ENCODE measurements at regions not wholly inside any gene's neighbourhood (a gene's known extent, or its start where the extent isn't known, plus 50 kb on each side); places are given as distances from the start of the nearest gene placed in this dataset.

DNA sequence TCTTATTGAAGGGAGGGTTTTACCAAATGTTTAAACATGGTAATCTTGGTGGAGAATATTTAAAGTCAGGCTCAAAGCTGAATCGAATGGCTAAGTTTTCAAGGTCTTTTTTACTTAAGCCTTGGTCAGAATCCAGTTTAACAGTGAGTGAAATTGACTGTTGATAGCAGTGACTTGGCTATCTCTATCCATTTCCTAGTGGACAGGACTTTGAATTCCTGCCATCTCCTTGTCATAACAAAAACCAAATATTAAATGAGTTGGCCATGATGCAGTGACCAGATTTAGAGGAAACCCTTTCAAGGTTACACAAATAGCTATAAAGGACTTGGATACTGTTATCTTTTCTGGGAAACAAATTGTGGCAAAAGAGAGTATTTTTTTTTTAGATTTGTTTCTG, 92.0 kb downstream of the JRKL start:
- H3K27ac ChIP-seq (ENCODE audit: low read depth, low read length): no peak overlapping the region

DNA sequence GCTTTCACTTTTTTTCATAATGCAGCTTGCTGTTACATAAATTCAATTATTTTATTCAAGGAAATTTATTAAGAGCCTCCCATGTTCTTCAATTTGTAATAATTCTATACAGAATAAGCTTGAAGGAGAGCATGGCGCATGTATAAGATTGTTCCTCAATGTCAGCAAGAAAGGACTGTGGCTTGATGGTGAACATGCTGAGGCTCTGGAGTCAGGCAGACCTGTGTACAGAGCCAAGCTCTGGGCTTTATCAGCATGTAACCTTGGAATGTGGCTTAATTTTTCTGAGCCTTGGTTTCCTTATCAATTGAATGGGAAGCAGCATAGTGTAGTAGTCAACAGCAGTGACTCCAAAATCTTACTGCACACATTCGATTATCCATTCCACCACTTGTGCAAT, 92.4 kb downstream of the JRKL start:
- Histone ChIP-seq H2AFZ (ENCODE audit: low read depth, low read length, severe bottlenecking) (no peak overlapping the region), H3K27ac (ENCODE audit: low read depth, low read length) (no peak overlapping the region), H3K27me3 (ENCODE audit: low read length) (no peaks in the 10 kb centered on the region), H3K4me3 (ENCODE audit: insufficient read depth, low read length, poor library complexity, severe bottlenecking) (no peak overlapping the region), H3K4me2 (ENCODE audit: low read depth, low read length, poor library complexity, severe bottlenecking) (no peak overlapping the region), H3K79me2 (ENCODE audit: insufficient read depth, low read length) (no peaks in the 10 kb centered on the region), H3K9me2 (replicated peaks; ENCODE audit: insufficient read depth, low read length) (no peaks in the 10 kb centered on the region), H3K36me3 (ENCODE audit: low read length) (no peaks in the 10 kb centered on the region), H4K20me1 (ENCODE audit: low read depth, low read length) (no peaks in the 10 kb centered on the region), H3K9me3 (ENCODE audit: insufficient read depth, low read length) (no peaks in the 10 kb centered on the region), H3K9ac (ENCODE audit: low read length) (no peak overlapping the region), H3F3A (ENCODE audit: insufficient read depth) (no peaks in the 10 kb centered on the region)
- TF ChIP-seq, protein P1, sequence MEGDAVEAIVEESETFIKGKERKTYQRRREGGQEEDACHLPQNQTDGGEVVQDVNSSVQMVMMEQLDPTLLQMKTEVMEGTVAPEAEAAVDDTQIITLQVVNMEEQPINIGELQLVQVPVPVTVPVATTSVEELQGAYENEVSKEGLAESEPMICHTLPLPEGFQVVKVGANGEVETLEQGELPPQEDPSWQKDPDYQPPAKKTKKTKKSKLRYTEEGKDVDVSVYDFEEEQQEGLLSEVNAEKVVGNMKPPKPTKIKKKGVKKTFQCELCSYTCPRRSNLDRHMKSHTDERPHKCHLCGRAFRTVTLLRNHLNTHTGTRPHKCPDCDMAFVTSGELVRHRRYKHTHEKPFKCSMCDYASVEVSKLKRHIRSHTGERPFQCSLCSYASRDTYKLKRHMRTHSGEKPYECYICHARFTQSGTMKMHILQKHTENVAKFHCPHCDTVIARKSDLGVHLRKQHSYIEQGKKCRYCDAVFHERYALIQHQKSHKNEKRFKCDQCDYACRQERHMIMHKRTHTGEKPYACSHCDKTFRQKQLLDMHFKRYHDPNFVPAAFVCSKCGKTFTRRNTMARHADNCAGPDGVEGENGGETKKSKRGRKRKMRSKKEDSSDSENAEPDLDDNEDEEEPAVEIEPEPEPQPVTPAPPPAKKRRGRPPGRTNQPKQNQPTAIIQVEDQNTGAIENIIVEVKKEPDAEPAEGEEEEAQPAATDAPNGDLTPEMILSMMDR (IDR thresholded peaks at IDR 0.05; ENCODE audit: insufficient read depth, low read length, poor library complexity, severe bottlenecking): no peak
- TF ChIP-seq EZH2phosphoT487 (conservative IDR thresholded peaks at IDR 0.05; ENCODE audit: low read length): no peak

More for the DNA sequence above, 92.0 kb downstream of the JRKL start:
- no peaks in the 10 kb centered on the region for H3K27me3 ChIP-seq (ENCODE audit: low read length)
- no peaks in the 10 kb centered on the region for H4K20me1 ChIP-seq (ENCODE audit: low read depth, low read length)
- no peaks in the 10 kb centered on the region for H3K9me2 ChIP-seq (replicated peaks; ENCODE audit: insufficient read depth, low read length)
- H3K4me3 ChIP-seq (ENCODE audit: insufficient read depth, low read length, poor library complexity, severe bottlenecking): no peak overlapping the region
- no peak overlapping the region for H2AFZ ChIP-seq (ENCODE audit: low read depth, low read length, severe bottlenecking)
- TF ChIP-seq, protein P1 (IDR thresholded peaks at IDR 0.05; ENCODE audit: insufficient read depth, low read length, poor library complexity, severe bottlenecking): no peak
- TF ChIP-seq EZH2phosphoT487 (conservative IDR thresholded peaks at IDR 0.05; ENCODE audit: low read length): no peak
- no peaks in the 10 kb centered on the region for H3F3A ChIP-seq (ENCODE audit: insufficient read depth)
- no peak overlapping the region for H3K9ac ChIP-seq (ENCODE audit: low read length)
- no peak overlapping the region for H3K4me2 ChIP-seq (ENCODE audit: low read depth, low read length, poor library complexity, severe bottlenecking)
- no peaks in the 10 kb centered on the region for H3K9me3 ChIP-seq (ENCODE audit: insufficient read depth, low read length)
- no peaks in the 10 kb centered on the region for H3K36me3 ChIP-seq (ENCODE audit: low read length)
- no peaks in the 10 kb centered on the region for H3K79me2 ChIP-seq (ENCODE audit: insufficient read depth, low read length)

DNA sequence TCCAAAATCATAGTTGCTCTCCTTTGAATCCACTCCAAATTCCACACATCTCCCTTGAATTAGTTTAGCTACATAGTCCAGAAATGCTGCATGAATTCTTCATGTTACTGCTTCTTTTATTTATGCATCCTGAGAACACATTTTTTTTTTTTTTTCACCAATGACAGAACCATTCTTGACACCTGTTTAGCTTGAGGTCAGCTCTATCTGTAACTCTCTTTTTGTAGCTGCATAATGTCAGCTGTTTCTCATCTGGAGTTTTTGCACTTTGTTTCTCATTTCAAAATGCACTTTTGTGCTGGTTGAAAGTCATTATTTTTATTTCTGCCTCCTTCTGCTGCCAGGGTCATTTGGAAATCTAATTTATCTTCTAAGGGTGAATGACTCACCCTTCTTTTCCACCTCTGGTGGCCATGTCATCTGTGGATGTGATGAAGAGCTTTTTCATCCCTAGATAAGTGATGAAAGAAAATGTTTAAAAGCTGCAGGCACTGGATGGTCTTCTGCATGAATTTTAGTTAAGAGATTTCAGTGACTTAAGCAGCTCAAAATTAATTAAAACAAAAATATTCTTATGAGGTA, 93.7 kb downstream of the JRKL start:
- TF ChIP-seq, protein P1 (IDR thresholded peaks at IDR 0.05; ENCODE audit: insufficient read depth, low read length, poor library complexity, severe bottlenecking): no peak
- TF ChIP-seq EZH2phosphoT487 (conservative IDR thresholded peaks at IDR 0.05; ENCODE audit: low read length): no peak
- Histone ChIP-seq H3K36me3 (ENCODE audit: low read length) (no peaks in the 10 kb centered on the region), H2AFZ (ENCODE audit: low read depth, low read length, severe bottlenecking) (no peak overlapping the region)

More for the DNA sequence above, 93.7 kb downstream of the JRKL start:
- Histone ChIP-seq H3K9me3 (ENCODE audit: insufficient read depth, low read length) (no peaks in the 10 kb centered on the region), H3K9ac (ENCODE audit: low read length) (no peak overlapping the region), H3K27ac (ENCODE audit: low read depth, low read length) (no peak overlapping the region), H3K4me3 (ENCODE audit: insufficient read depth, low read length, poor library complexity, severe bottlenecking) (no peak overlapping the region), H3K9me2 (replicated peaks; ENCODE audit: insufficient read depth, low read length) (no peaks in the 10 kb centered on the region), H3K79me2 (ENCODE audit: insufficient read depth, low read length) (no peaks in the 10 kb centered on the region), H3F3A (ENCODE audit: insufficient read depth) (no peaks in the 10 kb centered on the region), H3K4me2 (ENCODE audit: low read depth, low read length, poor library complexity, severe bottlenecking) (no peak overlapping the region), H4K20me1 (ENCODE audit: low read depth, low read length) (no peaks in the 10 kb centered on the region), H3K27me3 (ENCODE audit: low read length) (no peaks in the 10 kb centered on the region)
